ENCODE measurements at regions not wholly inside any gene's neighbourhood (a gene's known extent, or its start where the extent isn't known, plus 50 kb on each side); places are given as distances from the start of the nearest gene placed in this dataset.

DNA sequence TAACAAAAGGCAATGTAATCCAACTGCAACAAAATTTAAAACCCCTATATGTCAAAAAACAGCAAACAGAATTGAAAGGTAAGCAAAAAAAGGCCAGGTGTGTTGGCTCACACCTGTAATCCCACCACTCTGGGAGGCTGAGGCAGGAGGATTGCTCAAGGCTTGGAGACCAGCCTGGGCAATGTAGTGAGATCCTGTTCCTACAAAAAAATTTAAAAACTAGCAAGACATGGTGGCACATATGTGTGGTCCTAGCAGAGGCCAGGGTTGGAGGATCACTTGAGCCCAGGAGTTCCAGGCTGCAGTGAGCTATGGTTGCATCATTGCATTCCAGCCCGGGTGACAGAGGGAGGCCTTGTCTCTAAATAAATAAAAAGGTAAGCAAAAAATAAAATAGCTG is 212.1 kb upstream of the KLF14 start:
- Histone ChIP-seq H3K9me3 (ENCODE audit: control insufficient read depth, insufficient read depth, low read depth, low read length) (no peaks in the 10 kb centered on the region), H3K27me3 (ENCODE audit: control insufficient read depth, insufficient read depth, low read length) (no peaks in the 10 kb centered on the region), H3K4me1 (ENCODE audit: control insufficient read depth, extremely low read depth, insufficient read depth, low read length) (peaks cover 20% of the 10 kb centered on the region), H3K4me2 (ENCODE audit: extremely low read depth, insufficient read depth, low read length) (no peak overlapping the region), H3K36me3 (ENCODE audit: control insufficient read depth, insufficient read depth, low read length) (peaks cover 3% of the 10 kb centered on the region), H4K20me1 (ENCODE audit: control insufficient read depth, extremely low read depth, insufficient read depth, low read length) (no peaks in the 10 kb centered on the region), H3K9ac (ENCODE audit: insufficient read depth, low read length) (no peak overlapping the region), H3K27ac (ENCODE audit: insufficient read depth, low read length) (peak overlapping the region; percentile 91), H3K79me2 (ENCODE audit: control insufficient read depth, insufficient read depth, low read length) (peaks cover 88% of the 10 kb centered on the region), H2AFZ (ENCODE audit: low read length) (no peak overlapping the region), H3K4me3 (replicated peaks in 1 of 4; ENCODE audit: control extremely low read depth in 1 of 4, insufficient read depth in 1 of 4, low read depth in 3 of 4, low read length in 4 of 4) (no peak overlapping the region)
- DNase-seq (ENCODE audit: low read depth in 2 of 2) = no peak
- TF ChIP-seq, protein P1, sequence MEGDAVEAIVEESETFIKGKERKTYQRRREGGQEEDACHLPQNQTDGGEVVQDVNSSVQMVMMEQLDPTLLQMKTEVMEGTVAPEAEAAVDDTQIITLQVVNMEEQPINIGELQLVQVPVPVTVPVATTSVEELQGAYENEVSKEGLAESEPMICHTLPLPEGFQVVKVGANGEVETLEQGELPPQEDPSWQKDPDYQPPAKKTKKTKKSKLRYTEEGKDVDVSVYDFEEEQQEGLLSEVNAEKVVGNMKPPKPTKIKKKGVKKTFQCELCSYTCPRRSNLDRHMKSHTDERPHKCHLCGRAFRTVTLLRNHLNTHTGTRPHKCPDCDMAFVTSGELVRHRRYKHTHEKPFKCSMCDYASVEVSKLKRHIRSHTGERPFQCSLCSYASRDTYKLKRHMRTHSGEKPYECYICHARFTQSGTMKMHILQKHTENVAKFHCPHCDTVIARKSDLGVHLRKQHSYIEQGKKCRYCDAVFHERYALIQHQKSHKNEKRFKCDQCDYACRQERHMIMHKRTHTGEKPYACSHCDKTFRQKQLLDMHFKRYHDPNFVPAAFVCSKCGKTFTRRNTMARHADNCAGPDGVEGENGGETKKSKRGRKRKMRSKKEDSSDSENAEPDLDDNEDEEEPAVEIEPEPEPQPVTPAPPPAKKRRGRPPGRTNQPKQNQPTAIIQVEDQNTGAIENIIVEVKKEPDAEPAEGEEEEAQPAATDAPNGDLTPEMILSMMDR (conservative IDR thresholded peaks at IDR 0.05 in 1 of 2, IDR thresholded peaks at IDR 0.05 in 1 of 2; ENCODE audit: low read depth in 1 of 2, low read length in 2 of 2) = no peak
- TF ChIP-seq EZH2 (IDR thresholded peaks at IDR 0.05; ENCODE audit: low read length, missing control alignments) = no peak

DNA sequence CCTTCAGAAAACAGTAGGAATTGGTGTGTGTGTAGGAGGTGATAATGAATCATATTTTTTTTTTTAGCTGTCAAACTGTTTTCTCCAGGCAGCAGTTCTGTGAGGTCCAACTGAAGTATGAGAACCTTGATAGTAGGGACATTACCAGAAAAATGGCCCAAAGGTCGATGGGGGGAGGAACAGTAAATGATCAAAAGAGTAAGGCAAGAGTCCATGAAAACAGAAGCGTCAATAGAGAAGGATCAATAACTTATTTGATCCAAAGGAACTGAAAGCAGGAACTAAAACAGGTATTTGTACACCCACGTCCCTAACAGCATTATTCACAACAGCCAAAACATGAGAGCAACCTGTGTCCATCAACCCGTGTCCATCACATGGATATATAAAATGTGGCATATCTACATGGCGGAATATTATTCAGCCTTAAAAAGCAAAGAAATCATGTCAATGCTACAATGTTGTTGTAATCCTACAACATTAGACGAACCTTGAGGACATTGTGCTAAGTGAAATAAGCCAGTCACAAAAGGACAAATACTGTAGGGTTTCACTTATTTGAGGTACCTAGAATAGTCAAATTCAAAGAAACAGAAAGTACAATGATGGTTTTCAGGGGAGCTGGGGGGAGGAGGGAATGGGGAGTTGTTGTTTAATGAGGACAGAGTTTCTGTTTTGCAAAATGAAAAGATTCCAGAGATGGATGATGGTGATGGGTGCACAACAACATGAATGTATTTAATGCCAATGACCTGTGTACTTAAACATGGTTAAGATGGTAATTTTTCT is 214.0 kb upstream of the KLF14 start:
- DNase-seq (ENCODE audit: low read depth in 2 of 2) = no peak
- H4K20me1 ChIP-seq (ENCODE audit: control insufficient read depth, extremely low read depth, insufficient read depth, low read length) = no peaks in the 10 kb centered on the region
- H3K4me2 ChIP-seq (ENCODE audit: extremely low read depth, insufficient read depth, low read length) = no peak overlapping the region
- H3K79me2 ChIP-seq (ENCODE audit: control insufficient read depth, insufficient read depth, low read length) = peaks cover 88% of the 10 kb centered on the region
- H3K9ac ChIP-seq (ENCODE audit: insufficient read depth, low read length) = no peak overlapping the region
- TF ChIP-seq, protein P1 (conservative IDR thresholded peaks at IDR 0.05 in 1 of 2, IDR thresholded peaks at IDR 0.05 in 1 of 2; ENCODE audit: low read depth in 1 of 2, low read length in 2 of 2) = no peak
- no peak for TF ChIP-seq EZH2 (IDR thresholded peaks at IDR 0.05; ENCODE audit: low read length, missing control alignments)
- H3K9me3 ChIP-seq (ENCODE audit: control insufficient read depth, insufficient read depth, low read depth, low read length) = no peaks in the 10 kb centered on the region
- no peak overlapping the region for H2AFZ ChIP-seq (ENCODE audit: low read length)
- peaks cover 5% of the 10 kb centered on the region for H3K36me3 ChIP-seq (ENCODE audit: control insufficient read depth, insufficient read depth, low read length)
- no peak overlapping the region for H3K4me3 ChIP-seq (replicated peaks in 1 of 4; ENCODE audit: control extremely low read depth in 1 of 4, insufficient read depth in 1 of 4, low read depth in 3 of 4, low read length in 4 of 4)
- peaks cover 17% of the 10 kb centered on the region for H3K4me1 ChIP-seq (ENCODE audit: control insufficient read depth, extremely low read depth, insufficient read depth, low read length)
- no peaks in the 10 kb centered on the region for H3K27me3 ChIP-seq (ENCODE audit: control insufficient read depth, insufficient read depth, low read length)
- H3K27ac ChIP-seq (ENCODE audit: insufficient read depth, low read length) = no peak overlapping the region

DNA sequence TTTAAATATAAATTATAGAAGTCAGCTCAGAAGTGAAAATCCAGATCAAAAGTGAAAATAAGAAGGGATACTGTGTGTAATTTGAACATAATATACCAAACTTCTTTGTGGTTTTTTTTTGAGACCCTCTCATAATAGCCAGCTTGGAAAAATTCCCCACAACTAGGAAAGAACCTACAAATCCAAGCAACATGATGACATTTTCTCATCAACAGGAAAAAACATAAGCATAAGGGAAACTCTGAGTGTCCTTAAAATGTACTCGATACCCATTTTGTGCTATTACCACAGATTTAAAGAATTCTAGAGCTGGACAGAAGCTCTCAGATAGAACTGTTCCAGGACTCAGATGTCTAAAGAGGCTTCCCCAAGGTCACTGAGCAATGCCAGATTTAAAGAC is 214.8 kb upstream of the KLF14 start:
- Histone ChIP-seq H3K27me3 (ENCODE audit: control insufficient read depth, insufficient read depth, low read length) (no peaks in the 10 kb centered on the region), H2AFZ (ENCODE audit: low read length) (no peak overlapping the region), H3K4me2 (ENCODE audit: extremely low read depth, insufficient read depth, low read length) (no peak overlapping the region), H3K4me3 (replicated peaks in 1 of 4; ENCODE audit: control extremely low read depth in 1 of 4, insufficient read depth in 1 of 4, low read depth in 3 of 4, low read length in 4 of 4) (no peak overlapping the region), H3K79me2 (ENCODE audit: control insufficient read depth, insufficient read depth, low read length) (peaks cover 90% of the 10 kb centered on the region), H3K36me3 (ENCODE audit: control insufficient read depth, insufficient read depth, low read length) (peaks cover 5% of the 10 kb centered on the region), H3K9me3 (ENCODE audit: control insufficient read depth, insufficient read depth, low read depth, low read length) (no peaks in the 10 kb centered on the region), H3K9ac (ENCODE audit: insufficient read depth, low read length) (no peak overlapping the region), H3K27ac (ENCODE audit: insufficient read depth, low read length) (no peak overlapping the region), H3K4me1 (ENCODE audit: control insufficient read depth, extremely low read depth, insufficient read depth, low read length) (peaks cover 19% of the 10 kb centered on the region), H4K20me1 (ENCODE audit: control insufficient read depth, extremely low read depth, insufficient read depth, low read length) (no peaks in the 10 kb centered on the region)
- DNase-seq (ENCODE audit: low read depth in 2 of 2) = no peak
- TF ChIP-seq EZH2 (IDR thresholded peaks at IDR 0.05; ENCODE audit: low read length, missing control alignments) = no peak
- TF ChIP-seq, protein P1 (conservative IDR thresholded peaks at IDR 0.05 in 1 of 2, IDR thresholded peaks at IDR 0.05 in 1 of 2; ENCODE audit: low read depth in 1 of 2, low read length in 2 of 2) = no peak
